Stimulated activated CD4-positive, alpha-beta T cell treated with anti-CD3 and anti-CD28 coated beads, Interleukin-4, amount 100 ng/mL, for 24 hours (primary cell): ENCODE measurements at regions not wholly inside any gene's neighbourhood (a gene's known extent, or its start where the extent isn't known, plus 50 kb on each side); places are given as distances from the start of the nearest gene placed in this dataset.
"Not testable (repeated sequence)": the region's sequence is repeated elsewhere in the genome, so short reads cannot be mapped to it uniquely, and the experiment has no call there.

Experiments
- DNase-seq: peaks from one replicate; pipeline ENCODE4 v3.0.0-alpha.2; 2020

DNA sequence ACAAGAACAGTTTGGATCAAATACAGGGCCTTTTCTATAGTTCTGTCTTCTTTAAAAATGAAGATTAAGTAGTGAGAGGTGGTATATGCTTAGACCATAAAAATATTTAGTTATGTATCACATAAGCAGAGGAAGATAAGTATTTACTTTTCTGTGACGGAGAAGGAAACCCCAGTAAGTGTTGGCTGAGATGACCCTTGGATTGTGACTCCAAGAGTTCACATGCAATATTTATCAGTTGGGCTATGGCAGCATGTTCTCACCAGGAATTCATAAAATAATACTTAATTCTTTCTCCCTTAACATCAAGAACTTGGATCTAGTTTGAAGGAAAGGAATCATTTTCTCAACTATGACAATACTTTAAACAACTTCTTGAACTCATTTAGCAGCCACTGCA lies 98.4 kb upstream of the TBX18 start:
- no peak for DNase-seq

DNA sequence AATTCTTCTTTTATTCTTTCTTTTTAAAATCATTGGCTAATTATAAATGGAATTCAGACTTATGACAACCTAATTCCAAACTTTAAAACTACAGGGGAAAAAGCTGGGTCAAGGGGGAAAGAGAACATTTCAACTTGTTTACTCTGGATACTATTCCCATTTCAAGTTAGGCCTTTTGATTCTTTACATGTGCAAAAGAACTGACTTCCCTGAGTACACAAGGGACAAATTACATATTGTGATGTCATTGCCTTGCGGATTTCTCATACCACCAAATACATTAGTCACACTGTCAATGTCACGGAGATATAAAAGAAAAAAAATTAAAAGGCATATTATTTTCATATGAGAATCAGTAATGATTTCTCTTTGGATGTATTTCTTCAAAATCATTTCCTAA lies 96.5 kb upstream of the TBX18 start:
- DNase-seq, result no peak

DNA sequence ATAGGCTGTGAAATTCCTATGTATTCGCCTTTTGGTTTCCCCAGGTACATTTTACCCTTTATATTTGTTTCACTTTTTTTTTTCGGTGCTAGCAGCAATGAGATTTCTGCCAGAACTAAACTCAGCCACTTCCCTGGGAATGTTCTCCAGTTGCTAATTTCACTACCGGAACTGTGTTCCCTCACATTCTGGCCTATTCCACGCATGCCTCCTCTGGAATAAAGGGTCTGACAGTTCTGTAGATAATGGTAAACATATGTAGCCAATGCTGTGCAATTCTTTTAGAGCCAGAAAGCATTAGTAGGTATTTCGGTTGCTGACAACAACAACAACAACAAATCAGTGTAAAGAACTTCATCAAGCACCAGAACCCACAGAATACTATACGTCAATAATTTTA lies 96.1 kb upstream of the TBX18 start:
- DNase-seq, result no peak

DNA sequence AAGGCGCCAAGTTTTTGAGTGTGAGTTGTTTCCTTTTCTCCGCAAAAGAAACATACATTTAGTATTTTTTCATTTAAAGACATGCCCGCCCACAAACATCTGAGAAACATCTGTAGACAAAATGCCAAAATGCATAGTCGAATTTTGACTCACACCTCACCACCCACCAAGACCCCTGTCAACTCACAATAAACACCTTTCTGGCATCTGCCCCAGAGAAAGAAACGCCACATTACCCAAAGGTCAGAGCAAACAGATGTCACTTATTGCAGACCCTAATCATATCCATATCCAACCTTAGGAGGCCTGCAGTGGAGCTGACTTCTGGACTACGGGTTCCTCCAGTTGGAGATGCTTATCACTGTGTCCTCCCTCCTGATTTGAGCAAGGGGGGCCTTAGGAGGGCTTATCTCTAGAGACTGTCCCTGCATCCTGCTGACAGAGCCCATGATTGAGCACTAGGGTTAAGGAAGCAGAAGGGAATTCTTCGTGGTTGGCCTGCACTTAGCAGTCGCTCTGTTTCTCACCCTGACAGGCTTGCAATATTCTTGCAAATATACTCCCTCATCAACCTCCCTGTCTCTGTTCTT lies 90.5 kb upstream of the TBX18 start:
- DNase-seq, result no peak

DNA sequence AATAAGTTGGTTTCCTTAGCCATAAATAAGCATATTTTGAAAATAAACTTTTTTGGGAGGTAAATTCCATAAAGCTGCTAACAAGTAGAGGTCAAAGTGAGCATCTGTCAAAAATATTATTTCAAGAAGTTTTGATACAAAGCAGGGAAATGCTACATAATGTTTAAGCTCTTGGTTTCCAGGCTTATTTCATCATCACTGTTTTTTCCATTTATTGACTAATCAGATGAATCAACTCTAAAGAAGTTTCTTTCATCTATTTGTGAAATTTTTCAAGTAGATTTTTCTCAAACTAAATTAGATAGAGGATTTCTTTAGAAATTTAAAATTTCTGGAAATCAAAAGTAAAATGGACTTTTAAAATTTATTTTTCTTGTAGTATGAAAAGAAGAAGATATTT lies 89.5 kb upstream of the TBX18 start:
- DNase-seq, result no peak

DNA sequence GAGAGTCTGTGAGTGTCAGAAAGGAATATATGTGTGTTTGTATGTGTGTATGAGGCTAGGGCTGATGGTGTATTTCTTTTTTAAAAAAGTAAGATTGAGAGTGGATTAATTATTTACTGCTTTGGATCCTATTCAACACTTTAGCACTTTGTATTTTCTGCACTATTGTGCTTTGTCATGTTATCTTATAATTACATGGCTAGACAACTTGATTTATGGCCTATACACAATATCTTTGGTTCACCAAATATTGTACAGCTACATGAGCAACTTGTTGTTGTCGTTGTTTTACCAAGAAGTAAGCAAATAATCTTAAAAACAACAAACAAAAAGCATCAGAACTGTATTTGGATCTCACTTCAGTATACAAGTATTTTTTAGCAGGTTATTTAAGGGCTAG lies 84.6 kb upstream of the TBX18 start:
- no peak for DNase-seq

DNA sequence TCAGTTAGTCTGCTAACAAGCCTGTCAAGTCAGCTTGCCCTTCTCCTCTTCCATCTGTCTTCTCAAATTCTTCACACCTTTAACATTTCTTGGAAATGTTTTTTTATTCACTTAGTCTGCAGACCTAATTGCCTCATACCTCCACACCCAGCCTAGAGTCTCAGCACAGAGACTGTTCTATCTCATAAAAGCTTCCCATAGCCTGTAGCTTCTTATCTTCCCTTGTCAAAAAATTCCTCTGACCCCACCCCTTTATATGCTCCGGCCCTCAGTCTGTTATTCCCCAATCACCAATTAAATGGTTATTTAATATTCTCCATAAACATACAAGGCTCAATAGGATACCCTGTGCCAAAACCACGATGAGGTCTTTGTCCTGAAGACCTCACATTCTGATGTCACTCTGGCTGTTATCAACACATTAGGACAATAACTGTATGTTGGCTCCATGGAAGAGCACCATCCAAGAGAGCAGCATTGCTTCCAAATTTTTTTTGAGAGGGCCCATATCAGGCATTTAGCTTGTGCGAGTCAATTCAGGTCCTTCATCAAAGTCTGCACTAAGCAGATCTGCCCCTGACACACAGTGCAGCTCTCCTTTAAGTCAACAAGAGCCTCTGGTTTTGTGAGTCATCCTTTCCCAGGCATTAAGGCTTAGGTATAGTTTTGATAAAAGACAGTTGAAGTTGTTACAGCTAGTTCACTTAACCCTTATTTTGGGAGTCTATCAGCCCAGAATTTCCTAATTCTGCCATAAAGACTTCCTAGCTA lies 83.2 kb upstream of the TBX18 start:
- DNase-seq, result no peak

DNA sequence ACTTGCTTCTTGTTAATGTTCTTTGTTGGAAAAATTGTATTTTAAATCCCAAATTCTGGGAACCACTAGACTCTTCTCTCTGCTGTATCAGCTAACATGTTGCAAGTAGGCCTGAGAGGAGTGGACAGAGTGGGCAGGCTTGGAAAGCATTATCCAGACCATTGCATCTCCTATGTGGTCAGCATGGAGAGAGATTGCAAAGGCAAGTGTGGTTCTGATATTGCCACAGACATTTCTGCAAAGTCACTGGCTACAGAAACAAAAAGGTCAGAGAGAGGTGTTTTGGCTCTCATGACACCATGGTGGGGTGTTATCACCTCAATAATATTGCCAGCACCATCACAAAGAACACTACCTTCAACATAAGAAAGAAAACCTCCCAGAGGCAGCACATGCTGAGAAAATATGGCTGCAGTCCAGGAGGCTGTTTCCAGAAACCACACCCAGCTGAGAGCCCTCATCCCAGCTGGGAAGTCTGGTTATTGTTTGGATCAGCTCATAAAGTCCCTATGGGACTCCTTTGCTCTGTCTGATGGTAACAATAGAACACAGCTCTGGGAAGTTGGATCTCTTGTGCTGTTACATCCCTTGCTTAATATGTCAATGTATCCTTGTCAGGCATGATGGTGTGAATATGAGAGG lies 78.2 kb upstream of the TBX18 start:
- DNase-seq, result no peak

DNA sequence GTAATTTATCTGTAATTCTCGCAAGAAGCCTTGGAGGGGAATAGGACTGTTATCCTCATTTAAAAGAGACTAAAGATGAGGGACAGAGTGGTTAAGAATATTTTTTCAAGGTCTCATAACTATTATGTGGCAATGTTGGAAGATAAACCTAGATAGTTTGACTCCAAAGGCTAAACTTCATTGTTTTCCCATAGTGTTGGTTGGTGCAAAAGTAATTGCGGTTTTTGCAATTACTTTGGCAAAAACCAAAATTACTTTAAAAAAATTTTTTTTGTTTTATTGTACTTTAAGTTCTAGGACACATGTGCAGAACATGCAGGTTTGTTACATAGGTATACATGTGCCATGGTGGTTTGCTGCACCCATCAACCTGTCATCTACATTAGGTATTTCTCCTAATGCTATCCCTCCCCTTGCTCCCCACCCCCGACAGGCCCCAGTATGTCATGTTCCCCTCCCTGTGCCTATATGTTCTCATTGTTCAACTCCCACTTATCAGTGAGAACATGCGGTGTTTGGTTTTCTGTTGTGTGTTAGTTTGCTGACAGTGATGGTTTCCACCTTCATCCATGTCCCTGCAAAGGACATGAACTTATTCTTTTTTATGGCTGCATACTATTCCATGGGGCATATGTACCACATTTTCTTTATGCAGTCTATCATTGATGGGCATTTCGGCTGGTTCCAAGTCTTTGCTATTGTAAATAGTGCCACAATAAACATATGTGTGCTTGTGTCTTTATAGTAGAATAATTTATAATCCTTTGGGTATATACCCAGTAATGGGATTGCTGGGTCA lies 72.9 kb upstream of the TBX18 start:
- not testable (repeated sequence) for DNase-seq

DNA sequence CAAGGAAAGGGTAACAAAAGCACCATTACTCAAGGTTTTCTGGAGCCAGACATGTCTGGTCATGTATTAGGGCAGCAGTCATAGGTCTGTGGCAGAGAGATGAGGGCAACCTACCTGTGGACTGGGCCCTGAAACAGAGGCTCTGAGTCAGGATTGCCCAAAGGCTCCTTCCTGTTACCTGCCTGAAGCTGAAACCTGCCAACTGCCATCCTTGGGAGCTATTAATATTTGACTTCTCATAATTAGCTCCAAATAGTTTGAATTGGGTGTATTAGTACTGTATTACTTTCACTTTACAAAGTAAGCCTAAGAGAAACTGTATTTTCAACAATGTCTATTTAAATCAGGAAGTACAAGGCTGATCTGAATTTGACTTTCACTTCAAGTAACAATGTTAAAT lies 72.0 kb upstream of the TBX18 start:
- DNase-seq, result no peak

DNA sequence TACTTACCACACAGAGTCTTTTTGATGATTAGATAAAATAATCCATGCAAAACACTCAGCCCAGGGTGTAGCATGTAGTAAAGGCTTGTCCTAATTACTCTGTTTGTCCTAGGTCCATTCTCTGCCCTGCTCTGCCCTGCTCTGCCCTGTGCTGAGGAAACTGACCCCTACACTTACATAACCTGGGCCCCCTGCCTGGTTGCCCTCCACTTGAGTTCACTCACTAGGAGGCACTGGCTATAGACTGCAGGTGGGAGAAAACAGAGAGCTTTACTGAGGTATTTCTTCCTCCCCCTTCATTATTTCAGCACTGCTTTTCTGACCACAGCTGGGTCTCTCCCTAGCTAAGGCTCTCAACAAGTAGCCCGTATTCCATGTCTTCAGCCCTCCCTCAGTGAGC lies 70.9 kb upstream of the TBX18 start:
- DNase-seq, result no peak

DNA sequence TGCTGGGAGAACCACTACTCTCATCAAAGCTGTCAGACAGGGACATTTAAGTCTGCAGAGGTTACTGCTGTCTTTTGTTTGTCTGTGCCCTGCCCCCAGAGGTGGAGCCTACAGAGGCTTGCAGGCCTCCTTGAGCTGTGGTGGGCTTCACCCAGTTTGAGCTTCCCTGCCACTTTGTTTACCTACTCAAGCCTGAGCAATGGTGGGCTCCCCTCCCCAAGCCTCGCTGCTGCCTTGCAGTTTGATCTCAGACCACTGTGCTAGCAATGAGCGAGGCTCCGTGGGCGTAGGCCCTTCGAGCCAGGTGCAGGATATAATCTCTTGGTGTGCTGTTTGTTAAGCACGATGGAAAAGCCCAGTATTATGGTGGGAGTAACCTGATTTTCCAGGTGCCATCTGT lies 67.5 kb upstream of the TBX18 start:
- not testable (repeated sequence) for DNase-seq

DNA sequence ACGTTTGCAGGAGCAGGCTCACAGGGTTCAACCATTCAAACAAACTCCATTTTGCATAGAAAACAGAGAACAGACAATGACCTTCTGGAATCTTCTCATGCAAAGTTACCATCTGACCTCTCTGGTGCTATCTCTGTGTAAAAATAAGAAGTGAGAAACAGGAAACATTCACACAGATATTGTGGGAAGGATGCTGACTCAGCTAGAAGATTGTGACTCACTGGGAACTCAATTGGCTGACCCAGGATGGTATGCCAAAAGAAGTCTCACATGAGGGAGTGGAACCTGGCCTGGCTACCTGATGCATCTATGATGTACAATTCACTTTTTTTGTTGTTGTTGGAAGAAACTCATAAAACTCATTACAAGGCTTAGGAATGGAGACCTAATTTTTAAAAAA lies 61.1 kb upstream of the TBX18 start:
- DNase-seq, result no peak

DNA sequence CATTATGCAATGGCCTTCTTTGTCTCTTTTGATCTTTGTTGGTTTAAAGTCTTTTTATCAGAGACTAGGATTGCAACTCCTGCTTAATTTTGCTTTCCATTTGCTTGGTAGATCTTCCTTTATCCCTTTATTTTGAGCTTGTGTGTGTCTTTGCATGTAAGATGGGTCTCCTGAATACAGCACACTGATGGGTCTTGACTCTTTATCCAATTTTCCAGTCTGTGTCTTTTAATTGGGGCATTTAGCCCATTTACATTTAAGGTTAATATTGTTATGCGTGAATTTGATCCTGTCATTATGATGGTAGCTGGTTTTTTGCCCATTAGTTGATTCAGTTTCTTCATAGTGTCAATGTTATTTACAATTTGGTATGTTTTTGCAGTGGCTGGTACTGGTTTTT lies 56.9 kb upstream of the TBX18 start:
- not testable (repeated sequence) for DNase-seq

DNA sequence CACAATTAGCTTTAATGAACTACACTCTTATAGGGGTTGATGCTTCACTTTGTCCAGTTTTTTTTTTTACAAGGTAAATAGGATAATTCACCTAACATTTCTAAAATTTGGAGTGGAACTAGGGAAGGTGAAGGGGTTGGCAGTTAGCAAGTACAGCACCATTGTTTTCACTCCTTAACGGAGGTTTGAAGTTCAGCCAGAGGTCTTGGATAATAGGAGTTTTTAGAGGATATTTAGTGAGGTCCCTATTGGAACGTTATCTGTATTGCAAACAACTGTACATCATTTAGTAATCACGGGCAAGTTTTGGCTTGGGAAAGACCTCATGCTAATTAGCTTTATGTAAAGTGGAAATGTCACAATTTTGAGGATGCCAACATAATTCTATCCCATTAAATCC lies 52.3 kb upstream of the TBX18 start:
- DNase-seq, result no peak

DNA sequence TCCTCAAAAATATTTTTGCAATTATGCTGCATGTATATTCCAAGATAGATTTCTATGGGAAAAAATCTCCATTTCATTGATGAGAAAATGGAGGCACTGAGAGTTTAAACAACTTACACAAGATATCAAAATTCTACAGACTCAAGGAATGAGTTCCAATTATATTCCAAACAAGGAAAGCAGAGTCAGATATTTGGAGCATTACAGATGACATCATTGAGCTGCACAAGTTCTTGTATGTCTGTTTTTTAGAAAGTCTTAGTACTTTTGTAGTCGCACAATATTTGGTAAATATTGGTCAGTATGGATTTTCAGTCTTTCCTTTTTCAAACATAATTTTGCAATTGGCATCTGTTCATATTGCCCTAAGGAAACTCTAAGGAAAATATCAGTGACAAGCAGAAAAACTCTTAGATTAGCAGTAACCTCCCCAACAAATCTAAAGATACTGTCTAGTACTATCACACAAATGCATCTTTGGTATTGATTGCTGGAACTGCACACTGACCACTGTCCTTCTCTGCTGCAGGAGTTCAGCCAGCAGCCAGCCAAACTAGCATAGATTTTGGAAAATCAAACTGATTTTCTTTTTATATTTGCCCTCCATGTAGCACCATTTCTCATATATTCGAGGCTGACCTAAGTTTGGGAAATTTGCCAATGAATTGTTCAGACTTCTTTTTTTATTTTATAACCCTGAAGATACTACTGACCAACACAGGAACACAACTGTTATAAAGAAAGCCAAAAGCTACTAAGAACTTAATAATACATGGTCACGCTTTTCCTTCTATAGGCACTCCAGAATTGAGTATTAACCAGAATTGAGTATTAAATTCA lies 51.7 kb upstream of the TBX18 start:
- no peak for DNase-seq
